Stomach (tissue), 8 donors: ENCODE measurements at regions not wholly inside any gene's neighbourhood (a gene's known extent, or its start where the extent isn't known, plus 50 kb on each side); places are given as distances from the start of the nearest gene placed in this dataset.

Source experiments
- DNase-seq, 2 donors: peaks; one replicate each; pipeline versions ENCODE4 v3.0.0 to v3.0.0-alpha.2; 2013 to 2019
- H3K27ac ChIP-seq, 5 donors: fragments of 200-600 bp in 4 of 5; sonication (generic) in 4 of 5; one replicate each; pipeline ENCODE4 v1.5.1; 2013 to 2019; ENCODE audit warnings: mild to moderate bottlenecking in 1 of 5, moderate library complexity in 1 of 5
- H3K27me3 ChIP-seq, 3 donors: fragments of 200-600 bp; sonication (generic); one replicate each; pipeline ENCODE4 v1.5.1; 2017 to 2019; ENCODE audit warnings: mixed run types in 1 of 3
- H3K36me3 ChIP-seq, 4 donors: fragments of 200-600 bp; sonication (generic); 1 replicate in 3 of 4; 2 replicates in 1 of 4; pipeline ENCODE4 v1.5.1; 2016 to 2019
- H3K4me1 ChIP-seq, 4 donors: fragments of 200-600 bp; sonication (generic); one replicate each; pipeline ENCODE4 v1.5.1; 2016 to 2019
- H3K4me3 ChIP-seq, 4 donors: fragments of 200-600 bp; sonication (generic) in 3 of 4; one replicate each; pipeline ENCODE4 v1.5.1; 2016 to 2019; ENCODE audit warnings: mild to moderate bottlenecking in 1 of 4
- H3K9me3 ChIP-seq, 4 donors: fragments of 200-600 bp; sonication (generic); one replicate each; pipeline ENCODE4 v1.5.1; 2016 to 2019
- CTCF ChIP-seq, 7 experiments: fragments of 450-650 bp in 4 of 7; fragments of 200-600 bp in 3 of 7; sonication (generic) in 3 of 7; IDR thresholded peaks; one replicate each; pipeline ENCODE4 v1.5.1; 2016 to 2019; ENCODE audit warnings: antibody characterized with exemption in 7 of 7, control low read depth in 2 of 7, mild to moderate bottlenecking in 1 of 7
- EP300 ChIP-seq: sonication (generic); formaldehyde crosslinking; IDR thresholded peaks from one replicate; pipeline ENCODE4 v1.6.1; 2017; ENCODE audit warnings: antibody characterized with exemption
- POLR2A ChIP-seq, 4 donors: fragments of 450-650 bp; IDR thresholded peaks; one replicate each; pipeline ENCODE4 v1.6.1; 2016; ENCODE audit warnings: antibody characterized with exemption in 4 of 4, control low read depth in 2 of 4, mild to moderate bottlenecking in 1 of 4, moderate library complexity in 1 of 4
- POLR2AphosphoS5 ChIP-seq, 3 donors: sonication (generic); formaldehyde crosslinking; IDR thresholded peaks; one replicate each; pipeline ENCODE4 v1.6.1; 2016; ENCODE audit warnings: antibody characterized with exemption in 3 of 3
- WGBS, 5 donors: extraction: QIAGEN DNeasy Blood & Tissue Kit in 3 of 5; methylation state at CpG; one replicate each; pipeline versions ENCODE4 v1.1.5 to v1.1.7; 2013 to 2018; 5-methylcytosine and 5-hydroxymethylcytosine counted together
- intact Hi-C: fragments of 100-400 bp; cut with DNase I; formaldehyde crosslinking; loops from one replicate; pipeline ENCODE4 v1.15.1; 2023; ENCODE audit warnings: low total_unique reads
- donor health status: healthy with polysubstance abuse.
- donor health status: Bipolar disorder and iron deficiency.
- donor health status: healthy.

DNA sequence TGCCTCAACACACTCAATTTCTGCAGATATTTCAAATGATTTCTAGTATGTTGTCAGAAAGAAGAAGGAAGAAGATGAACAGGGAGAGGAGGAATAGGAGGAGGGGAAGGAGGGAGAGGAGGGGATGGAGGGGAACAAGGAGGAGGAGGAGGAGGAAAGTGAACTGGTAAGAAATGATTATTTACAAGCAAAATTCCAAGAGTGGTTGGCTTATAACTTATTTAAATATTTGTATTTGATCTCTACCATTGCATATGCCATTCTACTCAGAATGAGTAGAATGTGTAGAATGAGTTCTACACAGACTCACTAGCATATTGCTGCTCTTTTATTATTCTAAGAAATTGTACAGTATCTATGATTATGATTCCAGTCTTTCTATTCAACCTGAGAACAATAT, 866.2 kb upstream of the DDX18 start:
- peaks cover 0 to 5% (median 0%) of the 10 kb centered on the region in 4 donors for H3K9me3 ChIP-seq
- no peak overlapping the region for H3K4me3 ChIP-seq
- H3K36me3 ChIP-seq, result no peaks in the 10 kb centered on the region
- intact Hi-C loops, result no loop called here
- H3K27ac ChIP-seq, result no peak overlapping the region
- DNase-seq, result no peak
- no peaks in the 10 kb centered on the region for H3K27me3 ChIP-seq
- TF ChIP-seq CTCF (IDR thresholded peaks at IDR 0.05), result no peak
- no peak for TF ChIP-seq EP300
- no peak for TF ChIP-seq POLR2A (IDR thresholded peaks at IDR 0.05)
- TF ChIP-seq POLR2AphosphoS5 (IDR thresholded peaks at IDR 0.05), result no peak
- H3K4me1 ChIP-seq, result no peaks in the 10 kb centered on the region

DNA sequence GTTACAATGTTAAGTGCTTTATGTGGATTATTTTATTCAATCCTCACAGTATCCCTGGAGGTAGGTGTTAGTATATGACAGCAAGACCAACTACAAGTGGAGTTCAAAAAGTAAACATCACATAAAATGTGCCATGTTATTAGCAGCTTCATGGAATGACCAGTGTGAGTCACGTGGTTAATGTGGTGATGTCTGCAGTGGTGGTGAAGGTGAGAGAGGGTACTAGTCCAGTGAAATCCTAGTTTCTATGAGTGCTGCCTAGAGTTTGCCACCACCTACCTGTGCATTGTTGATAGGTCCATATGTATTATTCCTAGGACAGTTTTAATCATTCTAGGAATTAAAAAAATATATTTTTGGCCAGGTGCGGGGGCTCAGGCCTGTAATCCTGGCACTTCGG, 865.2 kb upstream of the DDX18 start:
- H3K27me3 ChIP-seq, result no peaks in the 10 kb centered on the region

GRCh38 chr2:116952254-116952653, 862.2 kb upstream of the DDX18 start:
- DNase-seq, result peak in 1 of 2 donors; percentile 20
- TF ChIP-seq POLR2A (IDR thresholded peaks at IDR 0.05) (no peak), CTCF (IDR thresholded peaks at IDR 0.05) (peak in 2 of 7 experiments; percentile 10 to 29)
- 26 to 36% (median 33%) methylated on average over 4 of the region's 4 CpGs for WGBS, 5 donors
- intact Hi-C loops, result no loop called here
- no peak overlapping the region for H3K27ac ChIP-seq
- no peaks in the 10 kb centered on the region for H3K36me3 ChIP-seq
- no peak overlapping the region for H3K4me3 ChIP-seq
- peaks cover 0 to 21% (median 14%) of the 10 kb centered on the region in 4 donors for H3K9me3 ChIP-seq
- no peaks in the 10 kb centered on the region for H3K4me1 ChIP-seq
- H3K27me3 ChIP-seq, result no peaks in the 10 kb centered on the region

More for the DNA sequence above, 865.2 kb upstream of the DDX18 start:
- H3K27ac ChIP-seq, result no peak overlapping the region
- peaks cover 0 to 5% (median 0%) of the 10 kb centered on the region in 4 donors for H3K9me3 ChIP-seq
- H3K4me3 ChIP-seq, result no peak overlapping the region
- H3K4me1 ChIP-seq, result no peaks in the 10 kb centered on the region
- TF ChIP-seq POLR2AphosphoS5 (IDR thresholded peaks at IDR 0.05) (no peak), CTCF (IDR thresholded peaks at IDR 0.05) (no peak), POLR2A (IDR thresholded peaks at IDR 0.05) (no peak), EP300 (no peak)
- WGBS, 5 donors, result 86 to 96% (median 94%) methylated on average over 3 of the region's 3 CpGs
- DNase-seq, result no peak
- intact Hi-C loops, result no loop called here
- H3K36me3 ChIP-seq, result no peaks in the 10 kb centered on the region

GRCh38 chr2:116955646-116956045, 858.8 kb upstream of the DDX18 start:
- no peaks in the 10 kb centered on the region for H3K4me1 ChIP-seq
- peaks cover 0 to 25% (median 12%) of the 10 kb centered on the region in 4 donors for H3K9me3 ChIP-seq
- no peak for DNase-seq
- no peaks in the 10 kb centered on the region for H3K27me3 ChIP-seq
- no peaks in the 10 kb centered on the region for H3K36me3 ChIP-seq
- H3K4me3 ChIP-seq, result no peak overlapping the region
- 66 to 93% (median 85%) methylated on average over 2 of the region's 2 CpGs for WGBS, 5 donors
- intact Hi-C loops, result no loop called here
- TF ChIP-seq CTCF (IDR thresholded peaks at IDR 0.05) (no peak), POLR2A (IDR thresholded peaks at IDR 0.05) (no peak), EP300 (no peak), POLR2AphosphoS5 (IDR thresholded peaks at IDR 0.05) (no peak)
- no peak overlapping the region for H3K27ac ChIP-seq
